Lower leg skin (tissue), 3 donors: ENCODE measurements at regions not wholly inside any gene's neighbourhood (a gene's known extent, or its start where the extent isn't known, plus 50 kb on each side); places are given as distances from the start of the nearest gene placed in this dataset.

Experiments used
- POLR2A ChIP-seq, 2 donors: fragments of 450-650 bp; IDR thresholded peaks; one replicate each; pipeline ENCODE4 v1.6.1; 2016 to 2017; ENCODE audit warnings: antibody characterized with exemption in 2 of 2, mild to moderate bottlenecking in 1 of 2, moderate library complexity in 1 of 2
- TF ChIP-seq, protein P1 (sequence below), 3 donors: fragments of 450-650 bp; IDR thresholded peaks; one replicate each; pipeline ENCODE4 v1.5.1; 2016; ENCODE audit warnings: antibody characterized with exemption in 3 of 3, mild to moderate bottlenecking in 3 of 3, moderate library complexity in 2 of 3

DNA sequence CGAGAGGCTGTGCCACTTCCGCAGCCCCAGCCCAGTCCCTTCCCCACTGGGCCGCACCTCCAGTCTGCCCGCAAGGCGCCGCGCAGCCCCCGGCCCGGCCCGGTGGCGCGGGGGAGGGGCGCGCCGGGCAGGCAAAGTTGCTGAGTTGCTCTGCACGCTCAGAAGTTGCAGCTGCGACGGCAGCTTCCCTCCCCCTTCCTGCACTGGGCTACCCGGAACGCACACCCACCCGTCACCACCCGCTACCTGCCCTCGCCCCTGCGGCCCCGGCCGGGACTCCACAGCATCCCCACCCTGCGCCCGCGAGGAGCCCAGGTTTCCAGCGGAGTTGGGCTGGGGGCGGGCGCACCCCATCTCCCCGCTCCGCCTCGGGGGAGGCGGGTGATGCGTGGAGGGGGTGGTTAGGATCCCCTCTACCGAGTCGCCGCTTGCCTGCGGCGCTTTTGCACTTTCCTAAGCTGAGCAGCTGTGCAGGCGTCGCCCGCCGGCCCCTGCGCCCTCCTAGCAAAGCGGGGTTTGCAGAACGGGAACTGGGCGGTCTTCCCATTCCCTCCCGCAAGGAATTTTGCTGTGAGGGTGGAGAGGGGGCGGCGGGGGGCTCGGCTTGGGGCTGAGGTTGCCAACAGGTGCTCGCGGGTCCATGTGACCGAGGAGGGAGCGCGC, 55.9 kb upstream of the RREB1 start:
- no peak for TF ChIP-seq POLR2A (IDR thresholded peaks at IDR 0.05)
- TF ChIP-seq, protein P1, sequence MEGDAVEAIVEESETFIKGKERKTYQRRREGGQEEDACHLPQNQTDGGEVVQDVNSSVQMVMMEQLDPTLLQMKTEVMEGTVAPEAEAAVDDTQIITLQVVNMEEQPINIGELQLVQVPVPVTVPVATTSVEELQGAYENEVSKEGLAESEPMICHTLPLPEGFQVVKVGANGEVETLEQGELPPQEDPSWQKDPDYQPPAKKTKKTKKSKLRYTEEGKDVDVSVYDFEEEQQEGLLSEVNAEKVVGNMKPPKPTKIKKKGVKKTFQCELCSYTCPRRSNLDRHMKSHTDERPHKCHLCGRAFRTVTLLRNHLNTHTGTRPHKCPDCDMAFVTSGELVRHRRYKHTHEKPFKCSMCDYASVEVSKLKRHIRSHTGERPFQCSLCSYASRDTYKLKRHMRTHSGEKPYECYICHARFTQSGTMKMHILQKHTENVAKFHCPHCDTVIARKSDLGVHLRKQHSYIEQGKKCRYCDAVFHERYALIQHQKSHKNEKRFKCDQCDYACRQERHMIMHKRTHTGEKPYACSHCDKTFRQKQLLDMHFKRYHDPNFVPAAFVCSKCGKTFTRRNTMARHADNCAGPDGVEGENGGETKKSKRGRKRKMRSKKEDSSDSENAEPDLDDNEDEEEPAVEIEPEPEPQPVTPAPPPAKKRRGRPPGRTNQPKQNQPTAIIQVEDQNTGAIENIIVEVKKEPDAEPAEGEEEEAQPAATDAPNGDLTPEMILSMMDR (IDR thresholded peaks at IDR 0.05), result no peak
